GM23338 (cell line): ENCODE measurements at regions not wholly inside any gene's neighbourhood (a gene's known extent, or its start where the extent isn't known, plus 50 kb on each side); places are given as distances from the start of the nearest gene placed in this dataset.

ENCODE experiments used
- ATAC-seq: fragments of 200-7000 bp; cut with Tn5 transposase; 3 replicates; pipeline ENCODE4 v1.9.1; 2020
- DNase-seq: peaks from one replicate; pipeline ENCODE4 v3.0.0-alpha.2; 2015; ENCODE audit warnings: low spot score
- H2AFZ ChIP-seq: fragments of 200-600 bp; sonication (generic); 2 replicates; pipeline ENCODE4 v1.8.0; 2016; ENCODE audit warnings: antibody characterized with exemption, mild to moderate bottlenecking, moderate library complexity
- H3F3A ChIP-seq: fragments of 200-600 bp; sonication (generic); replicated peaks from 2 replicates; pipeline ENCODE4 v1.8.0; 2017; ENCODE audit warnings: antibody characterized with exemption, mixed run types, low read depth
- H3K27ac ChIP-seq: fragments of 200-600 bp; sonication (generic); 2 replicates; pipeline ENCODE4 v1.6.1; 2016; ENCODE audit warnings: low read depth
- H3K27me3 ChIP-seq: fragments of 200-600 bp; sonication (generic); 2 replicates; pipeline ENCODE4 v1.8.0; 2016; ENCODE audit warnings: mild to moderate bottlenecking, mixed run types, moderate library complexity; ENCODE audit not compliant: insufficient read depth
- H3K36me3 ChIP-seq: fragments of 200-600 bp; sonication (generic); 2 replicates; pipeline ENCODE4 v1.8.0; 2016; ENCODE audit warnings: mild to moderate bottlenecking; ENCODE audit not compliant: insufficient read depth
- H3K4me1 ChIP-seq: fragments of 200-600 bp; sonication (generic); 2 replicates; pipeline ENCODE4 v1.8.0; 2016; ENCODE audit warnings: mild to moderate bottlenecking, moderate library complexity; ENCODE audit not compliant: insufficient read depth
- H3K4me2 ChIP-seq: fragments of 200-600 bp; sonication (generic); 2 replicates; pipeline ENCODE4 v1.7.1; 2017; ENCODE audit warnings: mixed run types
- H3K4me3 ChIP-seq: fragments of 200-600 bp; sonication (generic); 2 replicates; pipeline ENCODE4 v1.6.1; 2016; ENCODE audit warnings: mixed run types
- H3K79me2 ChIP-seq: fragments of 200-600 bp; sonication (generic); replicated peaks from 2 replicates; pipeline ENCODE4 v1.8.0; 2017; ENCODE audit warnings: mild to moderate bottlenecking; ENCODE audit not compliant: insufficient read depth
- H3K9me2 ChIP-seq: fragments of 200-600 bp; sonication (generic); 2 replicates; pipeline ENCODE4 v1.8.0; 2017; ENCODE audit not compliant: insufficient read depth
- H4K20me1 ChIP-seq: fragments of 200-600 bp; sonication (generic); replicated peaks from 2 replicates; pipeline ENCODE4 v1.8.0; 2017; ENCODE audit warnings: mild to moderate bottlenecking; ENCODE audit not compliant: insufficient read depth
- H3K27ac Mint-ChIP-seq: 2 replicates; pipeline ENCODE4 v1.8.0; 2020; ENCODE audit warnings: inconsistent platforms, mild to moderate bottlenecking, moderate library complexity, mixed read lengths
- H3K27me3 Mint-ChIP-seq: 3 replicates; pipeline ENCODE4 v1.8.0; 2022; ENCODE audit warnings: low read depth, mild to moderate bottlenecking, moderate library complexity, mixed read lengths, inconsistent platforms; ENCODE audit not compliant: insufficient read depth, poor library complexity
- H3K36me3 Mint-ChIP-seq: 3 replicates; pipeline ENCODE4 v1.8.0; 2021; ENCODE audit warnings: low read depth, mild to moderate bottlenecking, inconsistent platforms, moderate library complexity, mixed read lengths
- H3K4me1 Mint-ChIP-seq: 3 replicates; pipeline ENCODE4 v1.8.0; 2020; ENCODE audit warnings: mild to moderate bottlenecking, inconsistent platforms, mixed read lengths
- H3K4me3 Mint-ChIP-seq: 3 replicates; pipeline ENCODE4 v1.8.0; 2021; ENCODE audit warnings: moderate library complexity, mild to moderate bottlenecking, inconsistent platforms, mixed read lengths
- H3K9me3 Mint-ChIP-seq: 3 replicates; pipeline ENCODE4 v1.8.0; 2020; ENCODE audit warnings: moderate library complexity, mild to moderate bottlenecking, inconsistent platforms, mixed read lengths
- CREB1 ChIP-seq: fragments of 250-450 bp; sonication (Bioruptor Pico); IDR thresholded peaks from 2 replicates; pipeline ENCODE4 v1.5.0; 2020; ENCODE audit warnings: low read depth, mild to moderate bottlenecking, moderate library complexity
- CTCF ChIP-seq, 2 experiments: fragments of 200-600 bp in 1 of 2; sonication (generic) in 1 of 2; conservative IDR thresholded peaks; 2 replicates each; pipeline versions ENCODE4 v1.5.1 to v1.6.1; 2016 to 2017; ENCODE audit warnings: antibody characterized with exemption in 2 of 2, low read depth in 2 of 2, mild to moderate bottlenecking in 2 of 2, moderate library complexity in 1 of 2
- ETS1 ChIP-seq: IDR thresholded peaks from 2 replicates; pipeline ENCODE4 v1.6.1; 2016; ENCODE audit warnings: antibody characterized with exemption
- EZH2 ChIP-seq: fragments of 200-600 bp; sonication (generic); IDR thresholded peaks from one replicate; pipeline ENCODE4 v1.8.0; 2017; ENCODE audit warnings: antibody characterized with exemption, mild to moderate bottlenecking, low read depth; ENCODE audit not compliant: unreplicated experiment
- JUNB ChIP-seq: IDR thresholded peaks from one replicate; pipeline ENCODE4 v1.6.1; 2016; ENCODE audit warnings: antibody characterized with exemption; ENCODE audit not compliant: unreplicated experiment
- POLR2AphosphoS5 ChIP-seq: IDR thresholded peaks from 2 replicates; pipeline ENCODE4 v1.6.1; 2016; ENCODE audit warnings: antibody characterized with exemption, low read depth
- REST ChIP-seq: IDR thresholded peaks from one replicate; pipeline ENCODE4 v1.6.1; 2018; ENCODE audit warnings: antibody characterized with exemption; ENCODE audit not compliant: unreplicated experiment
- STAT1 ChIP-seq: IDR thresholded peaks from one replicate; pipeline ENCODE4 v1.6.1; 2016; ENCODE audit warnings: antibody characterized with exemption; ENCODE audit not compliant: unreplicated experiment
- ZNF462 ChIP-seq: fragments of 250-450 bp; sonication (Bioruptor Pico); IDR thresholded peaks from 2 replicates; pipeline ENCODE4 v1.5.0; 2020; ENCODE audit warnings: mild to moderate bottlenecking, moderate library complexity

- no peak for ATAC-seq
- Histone ChIP-seq H3K4me2 (no peak overlapping the region), H3K4me3 (no peak overlapping the region), H2AFZ (no peak overlapping the region), H3F3A (no peaks in the 10 kb centered on the region), H3K27ac (no peak overlapping the region), H3K79me2 (no peaks in the 10 kb centered on the region), H4K20me1 (no peaks in the 10 kb centered on the region), H3K27me3 (no peaks in the 10 kb centered on the region), H3K36me3 (no peaks in the 10 kb centered on the region), H3K9me2 (peaks cover 12% of the 10 kb centered on the region; the same call in 1 of the 2 replicates), H3K4me1 (no peaks in the 10 kb centered on the region)
- no peak overlapping the region for H3K27ac Mint-ChIP-seq
- no peaks in the 10 kb centered on the region for H3K36me3 Mint-ChIP-seq
- no peak for TF ChIP-seq STAT1
- no peak for TF ChIP-seq REST
- TF ChIP-seq ETS1: no peak
- TF ChIP-seq CREB1 (CRISPR knock-in tag): no peak
- TF ChIP-seq JUNB: no peak
- no peak for TF ChIP-seq EZH2
- TF ChIP-seq POLR2AphosphoS5: no peak
- no peak for TF ChIP-seq CTCF (conservative IDR thresholded peaks at IDR 0.05; ENCODE audit: low read depth in 2 of 2)
- no peak for DNase-seq
- no peaks in the 10 kb centered on the region for H3K9me3 Mint-ChIP-seq
- no peaks in the 10 kb centered on the region for H3K4me1 Mint-ChIP-seq
- peaks cover 1% of the 10 kb centered on the region for H3K27me3 Mint-ChIP-seq
- no peak overlapping the region for H3K4me3 Mint-ChIP-seq
Measured at GRCh38 chr6:23086100-23086499, 516.7 kb downstream of the HDGFL1 start.

- H4K20me1 ChIP-seq: no peaks in the 10 kb centered on the region
- no peaks in the 10 kb centered on the region for H3K79me2 ChIP-seq
- H3K36me3 ChIP-seq: no peaks in the 10 kb centered on the region
- DNase-seq (no peak), ATAC-seq (no peak)
- no peaks in the 10 kb centered on the region for H3F3A ChIP-seq
- no peak overlapping the region for H3K27ac ChIP-seq
- H2AFZ ChIP-seq: 0 out of 2 replicates have a peak overlapping the region, but pooled peaks have one; percentile 56
- H3K27me3 Mint-ChIP-seq: peaks cover 1% of the 10 kb centered on the region
- no peaks in the 10 kb centered on the region for H3K27me3 ChIP-seq
- TF ChIP-seq EZH2: no peak
- TF ChIP-seq ZNF462 (CRISPR knock-in tag): no peak
- no peak for TF ChIP-seq JUNB
- no peak overlapping the region for H3K27ac Mint-ChIP-seq
- H3K9me3 Mint-ChIP-seq: no peaks in the 10 kb centered on the region; the same call in 2 of the 3 replicates
- no peak overlapping the region for H3K4me3 ChIP-seq
- no peaks in the 10 kb centered on the region for H3K4me1 Mint-ChIP-seq
- H3K4me2 ChIP-seq: no peak overlapping the region
- no peaks in the 10 kb centered on the region for H3K4me1 ChIP-seq
- H3K9me2 ChIP-seq: peaks cover 16% of the 10 kb centered on the region; the same call in 1 of the 2 replicates
- no peak overlapping the region for H3K4me3 Mint-ChIP-seq
- no peaks in the 10 kb centered on the region for H3K36me3 Mint-ChIP-seq
Measured at GRCh38 chr6:23087471-23087870, 518.1 kb downstream of the HDGFL1 start.
